H1 (cell line): ENCODE measurements at regions not wholly inside any gene's neighbourhood (a gene's known extent, or its start where the extent isn't known, plus 50 kb on each side); places are given as distances from the start of the nearest gene placed in this dataset.

Source experiments
- CTCF ChIA-PET: fragments of 300-600 bp; sonication (Branson Sonifier 250); formaldehyde crosslinking; loops from one replicate; lab custom pipeline; 2021; ENCODE audit not compliant: partially characterized antibody; lab: Charles Lee
- POLR2A ChIA-PET: fragments of 300-600 bp; sonication (Branson Sonifier 250); formaldehyde crosslinking; loops from one replicate; lab custom pipeline; 2021; ENCODE audit warnings: inconsistent platforms; ENCODE audit not compliant: partially characterized antibody; lab: Charles Lee
- DNase-seq, 2 experiments: peaks; one replicate each; pipeline versions ENCODE4 v3.0.0 to v3.0.0-alpha.2; 2010 to 2022; ENCODE audit warnings: low spot score in 2 of 2, low read depth in 1 of 2, mixed read lengths in 1 of 2
- FAIRE-seq: peaks from 2 replicates; lab custom pipeline; 2011; peaks lifted over from hg19 to GRCh38; lab: Jason Lieb, UNC
- H2AFZ ChIP-seq: 2 replicates; pipeline ENCODE4 v1.8.1; 2012; ENCODE audit warnings: low read length, inconsistent platforms
- H2AK5ac ChIP-seq: 2 replicates; pipeline ENCODE4 v1.6.1; 2013; ENCODE audit warnings: low read depth, low read length
- H2BK120ac ChIP-seq: replicated peaks from 2 replicates; pipeline ENCODE3; 2013; ENCODE audit warnings: low read depth, low read length, inconsistent platforms
- H2BK12ac ChIP-seq: 2 replicates; pipeline ENCODE4 v1.6.1; 2013; ENCODE audit warnings: low read depth, low read length
- H2BK15ac ChIP-seq: 2 replicates; pipeline ENCODE4 v1.6.1; 2013; ENCODE audit warnings: low read length
- H2BK20ac ChIP-seq: 2 replicates; pipeline ENCODE4 v1.6.1; 2013; ENCODE audit warnings: low read length
- H2BK5ac ChIP-seq: 2 replicates; pipeline ENCODE4 v1.6.1; 2013; ENCODE audit warnings: low read depth, low read length
- H3K14ac ChIP-seq: 2 replicates; pipeline ENCODE4 v1.6.1; 2013; ENCODE audit warnings: inconsistent platforms; ENCODE audit not compliant: insufficient read length
- H3K18ac ChIP-seq: 2 replicates; pipeline ENCODE4 v1.6.1; 2013; ENCODE audit warnings: low read length; ENCODE audit errors: extremely low read depth
- H3K23ac ChIP-seq: 2 replicates; pipeline ENCODE4 v1.6.1; 2013; ENCODE audit warnings: inconsistent platforms; ENCODE audit not compliant: insufficient read length
- H3K23me2 ChIP-seq: 2 replicates; pipeline ENCODE4 v1.6.1; 2013; ENCODE audit warnings: low read depth, low read length
- H3K27ac ChIP-seq: 2 replicates; pipeline ENCODE4 v1.6.1; 2011; ENCODE audit warnings: low read depth, low read length, inconsistent platforms
- H3K27me3 ChIP-seq, 4 experiments: replicated peaks in 1 of 4; 1 replicate in 1 of 4; 2 replicates in 3 of 4; pipeline versions ENCODE4 v1.6.1 to v1.8.1; 2011 to 2013; ENCODE audit warnings: low read length in 3 of 4, mild to moderate bottlenecking in 3 of 4, inconsistent platforms in 2 of 4, mixed read lengths in 2 of 4, moderate library complexity in 1 of 4; ENCODE audit not compliant: control insufficient read depth in 3 of 4, insufficient read depth in 3 of 4; ENCODE audit errors: extremely low read depth in 1 of 4
- H3K36me3 ChIP-seq, 4 experiments: 2 replicates each; pipeline versions ENCODE4 v1.6.1 to v1.8.1; 2011 to 2013; ENCODE audit warnings: mild to moderate bottlenecking in 4 of 4, low read length in 3 of 4, moderate library complexity in 2 of 4, control low read depth in 1 of 4, inconsistent platforms in 1 of 4; ENCODE audit not compliant: insufficient read depth in 4 of 4, control insufficient read depth in 2 of 4
- H3K4ac ChIP-seq: replicated peaks from 2 replicates; pipeline ENCODE3; 2013; ENCODE audit warnings: low read length, low read depth, mixed read lengths, inconsistent platforms; ENCODE audit not compliant: insufficient read length
- H3K4me1 ChIP-seq, 4 experiments: replicated peaks in 1 of 4; 1 replicate in 1 of 4; 2 replicates in 3 of 4; pipeline versions ENCODE4 v1.6.1 to v1.8.1; 2011 to 2013; ENCODE audit warnings: low read length in 3 of 4, inconsistent platforms in 2 of 4, mixed read lengths in 1 of 4; ENCODE audit not compliant: insufficient read depth in 4 of 4, control insufficient read depth in 3 of 4
- H3K4me2 ChIP-seq, 2 experiments: 2 replicates each; pipeline versions ENCODE4 v1.6.1 to v1.8.1; 2011 to 2013; ENCODE audit warnings: low read depth in 2 of 2, low read length in 2 of 2, control low read depth in 1 of 2, inconsistent platforms in 1 of 2, mild to moderate bottlenecking in 1 of 2; ENCODE audit not compliant: insufficient read depth in 1 of 2
- H3K4me3 ChIP-seq, 4 experiments: fragments of 200-600, 300-600 bp in 1 of 4; sonication (generic), shearing (Covaris generic), sonication (Bioruptor Twin) in 1 of 4; 2 replicates each; pipeline versions ENCODE4 v1.5.1 to v1.8.1; 2011 to 2016; ENCODE audit warnings: low read length in 4 of 4, low read depth in 3 of 4, control low read depth in 2 of 4, inconsistent platforms in 2 of 4, mild to moderate bottlenecking in 2 of 4, mixed read lengths in 1 of 4, moderate library complexity in 1 of 4; ENCODE audit not compliant: insufficient read depth in 2 of 4; ENCODE audit errors: extremely low read depth in 1 of 4
- H3K56ac ChIP-seq: replicated peaks from 2 replicates; pipeline ENCODE3; 2013; ENCODE audit warnings: low read depth, mild to moderate bottlenecking, mixed read lengths, low read length, inconsistent platforms; ENCODE audit not compliant: insufficient read length
- H3K79me1 ChIP-seq: 2 replicates; pipeline ENCODE4 v1.6.1; 2013; ENCODE audit warnings: low read depth, low read length, control low read depth
- H3K79me2 ChIP-seq, 2 experiments: 2 replicates each; pipeline versions ENCODE4 v1.6.1 to v1.8.1; 2012 to 2013; ENCODE audit warnings: low read length in 2 of 2, mild to moderate bottlenecking in 2 of 2, inconsistent platforms in 1 of 2; ENCODE audit not compliant: insufficient read depth in 2 of 2, control insufficient read depth in 1 of 2
- H3K9ac ChIP-seq, 4 experiments: replicated peaks in 1 of 4; 1 replicate in 1 of 4; 2 replicates in 3 of 4; pipeline versions ENCODE4 v1.6.1 to v1.8.1; 2011 to 2013; ENCODE audit warnings: low read depth in 3 of 4, low read length in 3 of 4, control low read depth in 2 of 4, mild to moderate bottlenecking in 2 of 4, moderate library complexity in 2 of 4, inconsistent platforms in 1 of 4; ENCODE audit errors: extremely low read depth in 1 of 4
- H3K9me3 ChIP-seq, 2 experiments: 2 replicates each; pipeline versions ENCODE4 v1.6.1 to v1.8.1; 2012 to 2013; ENCODE audit warnings: mild to moderate bottlenecking in 2 of 2, moderate library complexity in 2 of 2, control low read depth in 1 of 2, inconsistent platforms in 1 of 2, low read depth in 1 of 2, low read length in 1 of 2, mixed read lengths in 1 of 2; ENCODE audit not compliant: insufficient read depth in 2 of 2
- H4K20me1 ChIP-seq, 2 experiments: replicated peaks in 1 of 2; 2 replicates each; pipeline versions ENCODE3 to v1.8.1; 2011 to 2013; ENCODE audit warnings: inconsistent platforms in 2 of 2, low read length in 2 of 2, mild to moderate bottlenecking in 1 of 2; ENCODE audit not compliant: insufficient read depth in 2 of 2, control insufficient read depth in 1 of 2
- H4K5ac ChIP-seq: 2 replicates; pipeline ENCODE4 v1.6.1; 2013; ENCODE audit warnings: low read length, low read depth, mixed read lengths, inconsistent platforms; ENCODE audit not compliant: insufficient read length
- H4K8ac ChIP-seq: 2 replicates; pipeline ENCODE4 v1.8.0; 2013; ENCODE audit warnings: mild to moderate bottlenecking, moderate library complexity, low read length, inconsistent platforms; ENCODE audit not compliant: insufficient read depth; ENCODE audit errors: extremely low read depth
- H4K91ac ChIP-seq: replicated peaks from 2 replicates; pipeline ENCODE3; 2013; ENCODE audit warnings: low read length, mixed read lengths, inconsistent platforms; ENCODE audit not compliant: insufficient read length
- ATF3 ChIP-seq: IDR thresholded peaks from 2 replicates; pipeline ENCODE4 v1.6.1; 2011; ENCODE audit warnings: low read depth, mild to moderate bottlenecking, low read length; ENCODE audit not compliant: insufficient read depth
- CBX8 ChIP-seq: fragments of 300-800, 300-1000 bp; sonication (generic); IDR thresholded peaks from 2 replicates; pipeline ENCODE4 v1.7.1; 2016; ENCODE audit warnings: low read depth, low read length, borderline replicate concordance
- CTBP2 ChIP-seq: IDR thresholded peaks from 2 replicates; pipeline ENCODE4 v1.7.0; 2011; ENCODE audit warnings: borderline replicate concordance, mild to moderate bottlenecking, moderate library complexity, mixed read lengths, low read length; ENCODE audit not compliant: insufficient read depth, insufficient read length
- EGR1 ChIP-seq: IDR thresholded peaks from 2 replicates; pipeline ENCODE4 v1.6.1; 2011; ENCODE audit warnings: low read depth, low read length, borderline replicate concordance
- JUN ChIP-seq: IDR thresholded peaks from 2 replicates; pipeline ENCODE4 v1.6.1; 2011; ENCODE audit warnings: low read depth, mild to moderate bottlenecking, improper control_type of control experiment, low read length
- KDM4A ChIP-seq: IDR thresholded peaks from one replicate; pipeline ENCODE4 v1.7.1; 2012; ENCODE audit warnings: low read depth, mild to moderate bottlenecking, moderate library complexity, low read length, inconsistent platforms; ENCODE audit not compliant: severe bottlenecking
- NRF1 ChIP-seq: IDR thresholded peaks from 2 replicates; pipeline ENCODE4 v1.6.1; 2011; ENCODE audit warnings: mild to moderate bottlenecking, low read depth, low read length, improper control_type of control experiment
- POLR2AphosphoS5 ChIP-seq: IDR thresholded peaks from 2 replicates; pipeline ENCODE4 v1.6.1; 2011; ENCODE audit warnings: low read depth, low read length
- RFX5 ChIP-seq: IDR thresholded peaks from 2 replicates; pipeline ENCODE4 v1.6.1; 2011; ENCODE audit warnings: low read depth, low read length, improper control_type of control experiment, borderline replicate concordance
- RXRA ChIP-seq: IDR thresholded peaks from 2 replicates; pipeline ENCODE4 v1.6.1; 2011; ENCODE audit warnings: low read depth, mild to moderate bottlenecking, low read length, moderate library complexity; ENCODE audit not compliant: insufficient read depth
- SUZ12 ChIP-seq: fragments of 200-600 bp; sonication (generic); IDR thresholded peaks from 2 replicates; pipeline ENCODE4 v1.6.1; 2012; ENCODE audit warnings: mild to moderate bottlenecking, inconsistent platforms, low read length, moderate library complexity, mixed read lengths
- WGBS, 2 experiments: shearing (Covaris generic) in 1 of 2; methylation state at CpG; one replicate each; pipeline versions ENCODE4 v1.1.6 to v1.1.7; 2013 to 2015; ENCODE audit warnings: low lambda C conversion rate in 2 of 2, mixed read lengths in 2 of 2, inconsistent platforms in 1 of 2, low coverage in 1 of 2, missing lambda C conversion rate in 1 of 2; ENCODE audit not compliant: insufficient replicate concordance in 2 of 2, insufficient coverage in 1 of 2, insufficient read length in 1 of 2; ENCODE audit errors: extremely low coverage in 1 of 2, missing lambda C conversion rate in 1 of 2; 5-methylcytosine and 5-hydroxymethylcytosine counted together

- H3K4me3 ChIP-seq: no peak overlapping the region
- no peak overlapping the region for H2BK15ac ChIP-seq
- no peak overlapping the region for H4K91ac ChIP-seq
- 0 out of 4 replicates have a peak, but pooled peaks cover 0 to 2% of the 10 kb centered on the region in 2 experiments for H3K9me3 ChIP-seq
- no peak overlapping the region for H3K23ac ChIP-seq
- no peak overlapping the region for H3K9ac ChIP-seq
- no peak overlapping the region for H2AK5ac ChIP-seq
- H3K27me3 ChIP-seq: no peaks in the 10 kb centered on the region
- no peak overlapping the region for H3K27ac ChIP-seq
- WGBS, 2 experiments: 88% methylated on average over 1 of the region's 1 CpG; no CpG with 5 or more reads in 1 of the 2 experiments
- H3K79me1 ChIP-seq: no peaks in the 10 kb centered on the region
- H4K20me1 ChIP-seq: no peaks in the 10 kb centered on the region
- no peak overlapping the region for H3K4me2 ChIP-seq
- FAIRE-seq (no peak), DNase-seq (no peak)
- H3K14ac ChIP-seq: no peak overlapping the region
- POLR2A ChIA-PET: no interaction called here
- peaks cover 0 to 4% (median 0%) of the 10 kb centered on the region in 4 experiments; a peak in 1 of 7 replicates for H3K4me1 ChIP-seq
- no peaks in the 10 kb centered on the region for H3K36me3 ChIP-seq
- H2AFZ ChIP-seq: peak overlapping the region; percentile 56; the same call in 1 of the 2 replicates
- no peak overlapping the region for H2BK12ac ChIP-seq
- H2BK20ac ChIP-seq: no peak overlapping the region
- H2BK5ac ChIP-seq: no peak overlapping the region
- TF ChIP-seq NRF1 (no peak), JUN (no peak), CTBP2 (no peak), KDM4A (no peak), RXRA (no peak), EGR1 (no peak), POLR2AphosphoS5 (no peak), RFX5 (no peak), ATF3 (no peak), CBX8 (no peak), SUZ12 (no peak)
- no peak overlapping the region for H4K8ac ChIP-seq
- H3K23me2 ChIP-seq: no peaks in the 10 kb centered on the region
- H3K4ac ChIP-seq: no peak overlapping the region
- no peak overlapping the region for H4K5ac ChIP-seq
- CTCF ChIA-PET: no interaction called here
- no peak overlapping the region for H3K18ac ChIP-seq
- no peaks in the 10 kb centered on the region for H3K79me2 ChIP-seq
- no peak overlapping the region for H2BK120ac ChIP-seq
- H3K56ac ChIP-seq: no peak overlapping the region
Observed at GRCh38 chr5:158484150-158484549, 615.6 kb downstream of the EBF1 start.
